ENCODE measurements at regions not wholly inside any gene's neighbourhood (a gene's known extent, or its start where the extent isn't known, plus 50 kb on each side); places are given as distances from the start of the nearest gene placed in this dataset.
"Not testable (repeated sequence)": the region's sequence is repeated elsewhere in the genome, so short reads cannot be mapped to it uniquely, and the experiment has no call there.

DNA sequence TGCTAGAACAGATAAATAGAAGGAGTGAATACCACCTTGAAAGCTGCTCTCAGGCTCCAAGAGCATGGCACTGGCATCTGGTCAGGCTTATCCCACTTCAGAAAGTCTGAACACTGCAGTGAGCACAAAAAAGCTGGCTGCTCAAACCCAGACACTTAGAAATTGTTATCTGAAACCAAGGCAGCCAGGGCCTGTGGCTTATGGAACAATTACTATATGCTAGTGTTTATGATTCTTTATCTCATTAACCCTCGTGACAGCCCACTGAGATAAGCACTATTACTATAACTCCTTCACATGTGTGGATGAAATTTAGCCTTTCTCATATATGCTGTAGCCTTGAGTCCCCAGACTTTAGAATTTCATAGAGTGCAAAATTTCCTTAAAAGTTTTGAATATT, 400.2 kb downstream of the RAB38 start:
- no peak for DNase-seq (ENCODE audit: low read depth in 2 of 3, low spot score in 1 of 3)

GRCh38 chr11:87769661-87770060, 405.6 kb downstream of the RAB38 start:
- no peak for DNase-seq (ENCODE audit: low read depth in 2 of 3, low spot score in 1 of 3)

GRCh38 chr11:87767615-87768014, 407.6 kb downstream of the RAB38 start:
- DNase-seq (ENCODE audit: low read depth in 2 of 3, low spot score in 1 of 3), result no peak

GRCh38 chr11:87764075-87764474, 411.2 kb downstream of the RAB38 start:
- not testable (repeated sequence) for DNase-seq (ENCODE audit: low read depth in 2 of 3, low spot score in 1 of 3)

DNA sequence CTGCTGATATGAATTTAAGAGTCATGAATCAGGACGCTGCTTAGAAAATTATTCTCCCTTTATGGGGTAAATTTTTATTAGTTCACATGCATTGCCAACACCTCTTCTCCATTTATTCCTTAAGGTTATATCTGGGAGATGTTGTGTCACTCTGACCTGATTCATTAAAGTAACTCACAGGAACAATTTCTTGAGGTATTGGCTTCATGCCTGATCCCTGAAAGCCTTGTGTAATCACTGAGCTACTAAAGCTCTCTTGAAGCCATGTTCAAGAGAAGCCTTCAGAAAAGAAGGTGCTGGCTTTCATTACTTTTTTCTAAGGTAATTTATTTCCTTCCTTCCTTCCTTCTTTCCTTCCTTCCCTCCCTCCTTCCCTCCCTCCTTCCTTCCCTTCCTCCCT, 420.6 kb downstream of the RAB38 start:
- DNase-seq (ENCODE audit: low read depth in 2 of 3, low spot score in 1 of 3), result no peak

- no peak for DNase-seq (ENCODE audit: low read depth in 2 of 3, low spot score in 1 of 3)
These were observed 422.1 kb downstream of the RAB38 start for GRCh38 chr11:87753143-87753542.

- no peak for DNase-seq (ENCODE audit: low read depth in 2 of 3, low spot score in 1 of 3)
These were observed 432.2 kb downstream of the RAB38 start for GRCh38 chr11:87743007-87743406.

GRCh38 chr11:87740968-87741367, 434.3 kb downstream of the RAB38 start:
- no peak for DNase-seq (ENCODE audit: low read depth in 2 of 3, low spot score in 1 of 3)

GRCh38 chr11:87740451-87740850, 434.8 kb downstream of the RAB38 start:
- no peak for DNase-seq (ENCODE audit: low read depth in 2 of 3, low spot score in 1 of 3)

GRCh38 chr11:87739766-87740165, 435.5 kb downstream of the RAB38 start:
- no peak for DNase-seq (ENCODE audit: low read depth in 2 of 3, low spot score in 1 of 3)

GRCh38 chr11:87739261-87739660, 436.0 kb downstream of the RAB38 start:
- no peak for DNase-seq (ENCODE audit: low read depth in 2 of 3, low spot score in 1 of 3)

DNA sequence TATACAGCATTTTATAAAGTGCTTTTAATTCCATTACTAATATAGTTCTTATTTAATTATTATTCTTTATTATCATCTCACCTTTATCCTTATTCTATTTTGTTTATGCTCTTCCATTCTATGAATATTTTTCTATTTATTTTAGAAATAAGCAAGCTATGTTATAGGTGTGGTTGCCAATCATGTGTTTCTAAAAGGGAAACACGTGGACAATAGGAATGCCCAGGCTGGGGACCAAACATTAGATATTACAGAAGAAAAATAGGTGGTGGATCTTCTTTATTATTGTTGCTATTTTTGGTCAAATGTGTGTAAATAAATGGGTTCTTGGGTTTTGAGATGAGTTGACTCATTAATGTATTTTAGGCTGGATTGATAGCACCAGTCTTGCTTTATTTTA, 438.3 kb downstream of the RAB38 start:
- no peak for DNase-seq (ENCODE audit: low read depth in 2 of 3, low spot score in 1 of 3)

GRCh38 chr11:87726506-87726905, 448.7 kb downstream of the RAB38 start:
- DNase-seq (ENCODE audit: low read depth in 2 of 3, low spot score in 1 of 3), result no peak

DNA sequence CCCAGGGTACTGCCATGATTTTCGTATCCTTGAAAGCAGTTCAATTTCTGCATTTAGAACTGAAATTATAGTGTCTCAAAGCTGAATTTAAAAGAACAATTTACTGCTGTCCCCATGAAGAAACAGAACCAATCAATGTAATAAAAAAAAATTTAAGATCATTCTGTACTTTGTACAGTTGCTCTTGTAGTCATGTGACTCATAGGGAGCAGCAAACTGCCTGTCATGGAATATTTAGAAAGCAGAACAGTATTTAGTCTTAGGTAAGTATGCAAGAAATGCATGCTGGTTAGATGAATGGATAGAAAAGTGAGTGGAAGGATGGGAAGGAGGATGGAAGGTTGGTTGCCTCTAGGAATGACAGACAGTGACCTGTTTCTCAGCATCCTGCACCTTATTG, 450.9 kb downstream of the RAB38 start:
- no peak for DNase-seq (ENCODE audit: low read depth in 2 of 3, low spot score in 1 of 3)

GRCh38 chr11:87722756-87723565, 452.3 kb downstream of the RAB38 start:
- no peak for DNase-seq (ENCODE audit: low read depth in 2 of 3, low spot score in 1 of 3)

DNA sequence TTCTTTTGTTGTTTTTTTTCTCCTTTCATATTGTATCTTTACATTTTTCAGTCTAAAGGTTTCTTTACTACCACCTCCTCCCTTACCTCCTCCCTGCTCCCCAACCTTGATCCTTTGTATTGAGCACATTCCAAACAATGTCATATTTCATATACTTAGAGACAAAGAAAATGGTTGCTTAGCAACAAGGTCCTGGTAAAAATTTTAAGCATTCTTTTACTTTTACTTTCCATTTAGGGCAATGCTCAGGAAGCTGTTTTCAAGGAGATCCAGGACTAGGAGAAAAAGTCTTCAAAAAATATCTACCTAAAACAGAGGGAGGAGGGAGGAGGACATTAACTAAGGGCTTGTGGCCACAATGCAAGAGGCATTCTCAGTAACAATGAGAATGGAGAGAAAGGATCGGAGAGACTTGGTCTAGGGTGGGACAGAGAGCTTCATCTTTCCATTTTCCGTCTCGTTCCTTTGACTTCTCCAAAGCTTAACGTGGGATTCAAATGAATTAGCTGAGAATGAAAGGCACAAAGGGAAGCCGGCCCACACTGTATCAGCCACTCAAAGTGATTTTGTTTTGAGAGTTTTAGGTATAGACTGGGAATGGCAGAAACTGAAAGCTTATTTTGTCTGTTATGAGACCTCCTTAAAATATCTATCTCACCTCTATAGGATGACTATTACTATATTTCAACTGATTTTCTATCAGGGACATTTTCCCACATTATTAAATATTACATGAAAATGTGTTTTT, 455.7 kb downstream of the RAB38 start:
- no peak for DNase-seq (ENCODE audit: low read depth in 2 of 3, low spot score in 1 of 3)

DNA sequence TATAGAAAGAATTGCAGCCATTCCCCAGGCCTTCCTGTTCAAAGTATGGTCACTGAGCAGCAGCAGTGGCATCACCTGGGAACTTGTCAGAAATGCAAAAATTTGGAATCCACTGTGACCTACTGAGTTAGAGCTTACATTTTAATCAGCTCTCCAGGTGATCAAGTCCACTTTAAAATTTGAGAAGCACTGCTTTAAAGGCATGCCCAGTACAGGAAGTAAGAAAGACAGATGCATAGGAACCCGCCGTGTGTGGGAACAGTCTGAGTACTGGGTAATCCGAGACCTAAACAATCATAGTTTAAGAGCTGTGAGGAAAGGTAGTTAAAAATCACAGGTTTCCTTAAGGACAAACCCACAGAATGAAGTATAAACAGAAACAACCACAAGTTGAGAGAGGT, 462.4 kb downstream of the RAB38 start:
- DNase-seq (ENCODE audit: low read depth in 2 of 3, low spot score in 1 of 3), result no peak

- no peak for DNase-seq (ENCODE audit: low read depth in 2 of 3, low spot score in 1 of 3)
These were observed 462.9 kb downstream of the RAB38 start for GRCh38 chr11:87712391-87712790.

- DNase-seq (ENCODE audit: low read depth in 2 of 3, low spot score in 1 of 3), result not testable (repeated sequence)
These were observed 471.7 kb downstream of the RAB38 start for GRCh38 chr11:87703589-87703988.

- DNase-seq (ENCODE audit: low read depth in 2 of 3, low spot score in 1 of 3), result no peak
These were observed 499.2 kb downstream of the RAB38 start for GRCh38 chr11:87675993-87676392.

GRCh38 chr11:87666730-87667129, 508.5 kb downstream of the RAB38 start:
- no peak for DNase-seq (ENCODE audit: low read depth in 2 of 3, low spot score in 1 of 3)

- no peak for DNase-seq (ENCODE audit: low read depth in 2 of 3, low spot score in 1 of 3)
These were observed 513.0 kb downstream of the RAB38 start for GRCh38 chr11:87662287-87662686.

Measured in stimulated activated CD4-positive, alpha-beta T cell treated with anti-CD3 and anti-CD28 coated beads, Interleukin-12 subunit alpha, Interleukin-12 subunit beta, amount 100 ng/mL, for 48 hours (primary cell).